ENCODE measurements at regions not wholly inside any gene's neighbourhood (a gene's known extent, or its start where the extent isn't known, plus 50 kb on each side); places are given as distances from the start of the nearest gene placed in this dataset.

DNA sequence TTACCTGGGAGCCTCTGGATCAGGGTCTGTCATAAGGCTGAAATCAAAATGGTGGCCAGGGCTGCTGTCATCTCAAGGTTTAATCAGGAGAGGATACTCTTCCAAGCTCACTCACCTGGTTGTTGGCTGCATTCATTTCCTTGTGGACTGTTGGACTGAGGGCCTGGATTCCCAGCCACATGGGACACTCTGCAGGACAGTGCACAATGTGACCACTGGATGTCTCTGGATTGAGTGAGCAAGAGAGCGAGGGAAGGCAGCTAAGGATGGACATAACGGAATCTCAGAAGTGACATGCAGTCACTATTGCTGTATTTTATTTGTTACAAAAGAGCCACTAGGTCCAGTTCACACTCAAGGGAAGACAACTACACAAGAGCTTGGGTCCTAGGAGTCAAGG, 229.1 kb downstream of the S1PR1 start:
- dilution Hi-C loops (cut with MboI; ENCODE audit: extremely low pct_ligation_motif_present, low sequenced_read_pairs) (no loop called here), intact Hi-C loops (cut with micrococcal nuclease) (no loop called here)
- Histone ChIP-seq H3K4me3 (replicated peaks in 1 of 3; ENCODE audit: insufficient read depth in 1 of 3, low read depth in 1 of 3, low read length in 3 of 3) (no peak overlapping the region), H3K9me3 (replicated peaks; ENCODE audit: control insufficient read depth, insufficient read depth, low read length) (no peaks in the 10 kb centered on the region), H2AFZ (ENCODE audit: low read depth, low read length) (no peak overlapping the region), H3K27me3 (ENCODE audit: control insufficient read depth in 2 of 2, insufficient read depth in 2 of 2, low read length in 2 of 2) (peaks cover 0 to 3% of the 10 kb centered on the region in 2 experiments), H3K79me2 (ENCODE audit: control insufficient read depth, insufficient read depth, low read length) (no peaks in the 10 kb centered on the region), H3K9ac (replicated peaks; ENCODE audit: extremely low read depth, insufficient read depth, low read length) (no peak overlapping the region), H3K36me3 (ENCODE audit: control insufficient read depth in 2 of 2, extremely low read depth in 1 of 2, insufficient read depth in 2 of 2, low read length in 2 of 2) (no peaks in the 10 kb centered on the region), H3K9me1 (replicated peaks; ENCODE audit: control insufficient read depth, extremely low read depth, insufficient read depth, low read length) (no peaks in the 10 kb centered on the region), H4K20me1 (replicated peaks; ENCODE audit: control insufficient read depth, extremely low read depth, insufficient read depth, low read length) (no peaks in the 10 kb centered on the region), H3K4me1 (ENCODE audit: control insufficient read depth, extremely low read depth, insufficient read depth, low read length) (no peaks in the 10 kb centered on the region), H3K27ac (ENCODE audit: insufficient read depth, low read depth, low read length) (no peak overlapping the region), H3K4me2 (ENCODE audit: insufficient read depth, low read length) (no peak overlapping the region)
- POLR2A ChIA-PET, result no interaction called here
- CTCF ChIA-PET, result interaction anchor here (1.5 to 2.6 kb wide), 3 partner anchors 9 to 157 kb away, joined by 3 to 11 read pairs (median 3); no protein-coding TSS in a partner anchor
- TF ChIP-seq MYC (IDR thresholded peaks at IDR 0.05; ENCODE audit: low read depth, low read length), result no peak
- no peak for TF ChIP-seq EZH2 (IDR thresholded peaks at IDR 0.05; ENCODE audit: borderline replicate concordance, low read depth, low read length, severe bottlenecking)
- no peak for TF ChIP-seq JUN (IDR thresholded peaks at IDR 0.05; ENCODE audit: borderline replicate concordance, insufficient read depth, insufficient read length, low read depth)
- no peak for TF ChIP-seq GATA2 (IDR thresholded peaks at IDR 0.05; ENCODE audit: insufficient read depth, insufficient read length, low read depth, low read length)
- TF ChIP-seq, protein P1, sequence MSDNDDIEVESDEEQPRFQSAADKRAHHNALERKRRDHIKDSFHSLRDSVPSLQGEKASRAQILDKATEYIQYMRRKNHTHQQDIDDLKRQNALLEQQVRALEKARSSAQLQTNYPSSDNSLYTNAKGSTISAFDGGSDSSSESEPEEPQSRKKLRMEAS (IDR thresholded peaks at IDR 0.05; ENCODE audit: insufficient read depth, insufficient read length), result no peak
- no peak for TF ChIP-seq POLR2A (IDR thresholded peaks at IDR 0.05; ENCODE audit: low read depth, low read length)
- no peak for FAIRE-seq
- DNase-seq (ENCODE audit: low read depth, low spot score), result no peak
- no TSS peak for BruUV-seq (replicated peaks)

GRCh38 chr1:101474039-101474665, 237.3 kb downstream of the S1PR1 start:
- ChIA-PET CTCF (interaction anchor here (0.8 to 3.2 kb wide), 8 partner anchors 9 to 165 kb away, joined by 3 to 25 read pairs (median 4); no protein-coding TSS in a partner anchor), POLR2A (no interaction called here)
- dilution Hi-C loops (cut with MboI; ENCODE audit: extremely low pct_ligation_motif_present, low sequenced_read_pairs), result no loop called here
- BruUV-seq (replicated peaks), result no TSS peak
- Histone ChIP-seq H3K9me1 (replicated peaks; ENCODE audit: control insufficient read depth, extremely low read depth, insufficient read depth, low read length) (no peaks in the 10 kb centered on the region), H3K27me3 (ENCODE audit: control insufficient read depth in 2 of 2, insufficient read depth in 2 of 2, low read length in 2 of 2) (peaks cover 6 to 8% of the 10 kb centered on the region in 2 experiments), H3K4me2 (ENCODE audit: insufficient read depth, low read length) (no peak overlapping the region), H4K20me1 (replicated peaks; ENCODE audit: control insufficient read depth, extremely low read depth, insufficient read depth, low read length) (no peaks in the 10 kb centered on the region), H3K9me3 (replicated peaks; ENCODE audit: control insufficient read depth, insufficient read depth, low read length) (no peaks in the 10 kb centered on the region), H3K27ac (ENCODE audit: insufficient read depth, low read depth, low read length) (no peak overlapping the region), H3K9ac (replicated peaks; ENCODE audit: extremely low read depth, insufficient read depth, low read length) (no peak overlapping the region), H3K4me3 (replicated peaks in 1 of 3; ENCODE audit: insufficient read depth in 1 of 3, low read depth in 1 of 3, low read length in 3 of 3) (no peak overlapping the region), H3K36me3 (ENCODE audit: control insufficient read depth in 2 of 2, extremely low read depth in 1 of 2, insufficient read depth in 2 of 2, low read length in 2 of 2) (no peaks in the 10 kb centered on the region), H3K4me1 (ENCODE audit: control insufficient read depth, extremely low read depth, insufficient read depth, low read length) (no peaks in the 10 kb centered on the region), H2AFZ (ENCODE audit: low read depth, low read length) (no peak overlapping the region), H3K79me2 (ENCODE audit: control insufficient read depth, insufficient read depth, low read length) (no peaks in the 10 kb centered on the region)
- FAIRE-seq (peak; percentile 59), DNase-seq (ENCODE audit: low read depth, low spot score) (peak; percentile 19)
- intact Hi-C loops (cut with micrococcal nuclease), result no loop called here
- TF ChIP-seq MYC (IDR thresholded peaks at IDR 0.05; ENCODE audit: low read depth, low read length), result no peak
- peak; percentile 47 to 61 for TF ChIP-seq CTCF (IDR thresholded peaks at IDR 0.05; ENCODE audit: extremely low read depth in 1 of 2, insufficient read depth in 1 of 2, low read depth in 1 of 2, low read length in 2 of 2)
